ENCODE measurements at regions not wholly inside any gene's neighbourhood (a gene's known extent, or its start where the extent isn't known, plus 50 kb on each side); places are given as distances from the start of the nearest gene placed in this dataset.
"Not testable (repeated sequence)": the region's sequence is repeated elsewhere in the genome, so short reads cannot be mapped to it uniquely, and the experiment has no call there.

- no peak for DNase-seq (ENCODE audit: low read depth in 2 of 2)
Observed at GRCh38 chr6:139886396-139886795, 511.9 kb upstream of the CITED2 start.

- no peak for DNase-seq (ENCODE audit: low read depth in 2 of 2)
Observed at GRCh38 chr6:139885909-139886308, 511.5 kb upstream of the CITED2 start.

GRCh38 chr6:139883776-139884175 is 509.3 kb upstream of the CITED2 start:
- DNase-seq (ENCODE audit: low read depth in 2 of 2) = no peak

GRCh38 chr6:139882977-139883728 is 508.7 kb upstream of the CITED2 start:
- DNase-seq (ENCODE audit: low read depth in 2 of 2) = no peak

- no peak for DNase-seq (ENCODE audit: low read depth in 2 of 2)
Observed at GRCh38 chr6:139882234-139882633, 507.8 kb upstream of the CITED2 start.

GRCh38 chr6:139881728-139882211 is 507.3 kb upstream of the CITED2 start:
- DNase-seq (ENCODE audit: low read depth in 2 of 2) = no peak

GRCh38 chr6:139881236-139881635 is 506.8 kb upstream of the CITED2 start:
- DNase-seq (ENCODE audit: low read depth in 2 of 2) = no peak

GRCh38 chr6:139879823-139880356 is 505.4 kb upstream of the CITED2 start:
- no peak for DNase-seq (ENCODE audit: low read depth in 2 of 2)

GRCh38 chr6:139879241-139879640 is 504.8 kb upstream of the CITED2 start:
- DNase-seq (ENCODE audit: low read depth in 2 of 2) = not testable (repeated sequence)

GRCh38 chr6:139877828-139878405 is 503.5 kb upstream of the CITED2 start:
- DNase-seq (ENCODE audit: low read depth in 2 of 2) = no peak

- no peak for DNase-seq (ENCODE audit: low read depth in 2 of 2)
Observed at GRCh38 chr6:139872665-139873064, 498.2 kb upstream of the CITED2 start.

- no peak for DNase-seq (ENCODE audit: low read depth in 2 of 2)
Observed at GRCh38 chr6:139871803-139872510, 497.5 kb upstream of the CITED2 start.

- no peak for DNase-seq (ENCODE audit: low read depth in 2 of 2)
Observed at GRCh38 chr6:139871165-139871710, 496.8 kb upstream of the CITED2 start.

- no peak for DNase-seq (ENCODE audit: low read depth in 2 of 2)
Observed at GRCh38 chr6:139868576-139868975, 494.1 kb upstream of the CITED2 start.

- DNase-seq (ENCODE audit: low read depth in 2 of 2) = no peak
Observed at GRCh38 chr6:139863964-139864363, 489.5 kb upstream of the CITED2 start.

- no peak for DNase-seq (ENCODE audit: low read depth in 2 of 2)
Observed at GRCh38 chr6:139863346-139863745, 488.9 kb upstream of the CITED2 start.

- no peak for DNase-seq (ENCODE audit: low read depth in 2 of 2)
Observed at GRCh38 chr6:139862311-139862710, 487.9 kb upstream of the CITED2 start.

- DNase-seq (ENCODE audit: low read depth in 2 of 2) = no peak
Observed at GRCh38 chr6:139860203-139860602, 485.8 kb upstream of the CITED2 start.

- no peak for DNase-seq (ENCODE audit: low read depth in 2 of 2)
Observed at GRCh38 chr6:139858429-139858828, 484.0 kb upstream of the CITED2 start.

GRCh38 chr6:139857143-139857542 is 482.7 kb upstream of the CITED2 start:
- no peak for DNase-seq (ENCODE audit: low read depth in 2 of 2)

GRCh38 chr6:139856562-139856961 is 482.1 kb upstream of the CITED2 start:
- DNase-seq (ENCODE audit: low read depth in 2 of 2) = no peak

GRCh38 chr6:139855671-139856311 is 481.3 kb upstream of the CITED2 start:
- DNase-seq (ENCODE audit: low read depth in 2 of 2) = no peak
